ENCODE measurements at regions not wholly inside any gene's neighbourhood (a gene's known extent, or its start where the extent isn't known, plus 50 kb on each side); places are given as distances from the start of the nearest gene placed in this dataset.
"Not testable (repeated sequence)": the region's sequence is repeated elsewhere in the genome, so short reads cannot be mapped to it uniquely, and the experiment has no call there.

- TF ChIP-seq MAZ (IDR thresholded peaks at IDR 0.05; ENCODE audit: borderline replicate concordance, low read depth, low read length); POLR2A (IDR thresholded peaks at IDR 0.05; ENCODE audit: low read length); ZFP36 (IDR thresholded peaks at IDR 0.05; ENCODE audit: borderline replicate concordance, partially characterized antibody); NPAS2 (CRISPR knock-in tag; IDR thresholded peaks at IDR 0.05; ENCODE audit: borderline replicate concordance); HDAC2 (IDR thresholded peaks at IDR 0.05); CEBPB (IDR thresholded peaks at IDR 0.05): not testable (repeated sequence)
- TF ChIP-seq, protein P1, sequence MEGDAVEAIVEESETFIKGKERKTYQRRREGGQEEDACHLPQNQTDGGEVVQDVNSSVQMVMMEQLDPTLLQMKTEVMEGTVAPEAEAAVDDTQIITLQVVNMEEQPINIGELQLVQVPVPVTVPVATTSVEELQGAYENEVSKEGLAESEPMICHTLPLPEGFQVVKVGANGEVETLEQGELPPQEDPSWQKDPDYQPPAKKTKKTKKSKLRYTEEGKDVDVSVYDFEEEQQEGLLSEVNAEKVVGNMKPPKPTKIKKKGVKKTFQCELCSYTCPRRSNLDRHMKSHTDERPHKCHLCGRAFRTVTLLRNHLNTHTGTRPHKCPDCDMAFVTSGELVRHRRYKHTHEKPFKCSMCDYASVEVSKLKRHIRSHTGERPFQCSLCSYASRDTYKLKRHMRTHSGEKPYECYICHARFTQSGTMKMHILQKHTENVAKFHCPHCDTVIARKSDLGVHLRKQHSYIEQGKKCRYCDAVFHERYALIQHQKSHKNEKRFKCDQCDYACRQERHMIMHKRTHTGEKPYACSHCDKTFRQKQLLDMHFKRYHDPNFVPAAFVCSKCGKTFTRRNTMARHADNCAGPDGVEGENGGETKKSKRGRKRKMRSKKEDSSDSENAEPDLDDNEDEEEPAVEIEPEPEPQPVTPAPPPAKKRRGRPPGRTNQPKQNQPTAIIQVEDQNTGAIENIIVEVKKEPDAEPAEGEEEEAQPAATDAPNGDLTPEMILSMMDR (IDR thresholded peaks at IDR 0.05), result not testable (repeated sequence)
- TF ChIP-seq, protein P2, sequence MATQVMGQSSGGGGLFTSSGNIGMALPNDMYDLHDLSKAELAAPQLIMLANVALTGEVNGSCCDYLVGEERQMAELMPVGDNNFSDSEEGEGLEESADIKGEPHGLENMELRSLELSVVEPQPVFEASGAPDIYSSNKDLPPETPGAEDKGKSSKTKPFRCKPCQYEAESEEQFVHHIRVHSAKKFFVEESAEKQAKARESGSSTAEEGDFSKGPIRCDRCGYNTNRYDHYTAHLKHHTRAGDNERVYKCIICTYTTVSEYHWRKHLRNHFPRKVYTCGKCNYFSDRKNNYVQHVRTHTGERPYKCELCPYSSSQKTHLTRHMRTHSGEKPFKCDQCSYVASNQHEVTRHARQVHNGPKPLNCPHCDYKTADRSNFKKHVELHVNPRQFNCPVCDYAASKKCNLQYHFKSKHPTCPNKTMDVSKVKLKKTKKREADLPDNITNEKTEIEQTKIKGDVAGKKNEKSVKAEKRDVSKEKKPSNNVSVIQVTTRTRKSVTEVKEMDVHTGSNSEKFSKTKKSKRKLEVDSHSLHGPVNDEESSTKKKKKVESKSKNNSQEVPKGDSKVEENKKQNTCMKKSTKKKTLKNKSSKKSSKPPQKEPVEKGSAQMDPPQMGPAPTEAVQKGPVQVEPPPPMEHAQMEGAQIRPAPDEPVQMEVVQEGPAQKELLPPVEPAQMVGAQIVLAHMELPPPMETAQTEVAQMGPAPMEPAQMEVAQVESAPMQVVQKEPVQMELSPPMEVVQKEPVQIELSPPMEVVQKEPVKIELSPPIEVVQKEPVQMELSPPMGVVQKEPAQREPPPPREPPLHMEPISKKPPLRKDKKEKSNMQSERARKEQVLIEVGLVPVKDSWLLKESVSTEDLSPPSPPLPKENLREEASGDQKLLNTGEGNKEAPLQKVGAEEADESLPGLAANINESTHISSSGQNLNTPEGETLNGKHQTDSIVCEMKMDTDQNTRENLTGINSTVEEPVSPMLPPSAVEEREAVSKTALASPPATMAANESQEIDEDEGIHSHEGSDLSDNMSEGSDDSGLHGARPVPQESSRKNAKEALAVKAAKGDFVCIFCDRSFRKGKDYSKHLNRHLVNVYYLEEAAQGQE (IDR thresholded peaks at IDR 0.05), result not testable (repeated sequence)
- TF ChIP-seq, protein P3, sequence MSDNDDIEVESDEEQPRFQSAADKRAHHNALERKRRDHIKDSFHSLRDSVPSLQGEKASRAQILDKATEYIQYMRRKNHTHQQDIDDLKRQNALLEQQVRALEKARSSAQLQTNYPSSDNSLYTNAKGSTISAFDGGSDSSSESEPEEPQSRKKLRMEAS (IDR thresholded peaks at IDR 0.05), result not testable (repeated sequence)
Observed at GRCh38 chr2:91988754-91989153, 2882.5 kb upstream of the TEKT4 start.
